GM12864 (cell line): ENCODE measurements at regions not wholly inside any gene's neighbourhood (a gene's known extent, or its start where the extent isn't known, plus 50 kb on each side); places are given as distances from the start of the nearest gene placed in this dataset.

ENCODE experiments used
- DNase-seq: peaks from one replicate; pipeline ENCODE4 v3.0.0-alpha.2; 2011; ENCODE audit warnings: low read depth
- H3K4me3 ChIP-seq: 2 replicates; pipeline ENCODE4 v1.5.1; 2011; ENCODE audit warnings: mild to moderate bottlenecking, low read depth, low read length, control low read depth
- TF ChIP-seq, protein P1 (sequence below): IDR thresholded peaks from 2 replicates; pipeline ENCODE4 v1.5.1; 2011; ENCODE audit warnings: low read depth, mild to moderate bottlenecking, moderate library complexity, low read length, control low read depth, inconsistent platforms; ENCODE audit errors: missing control alignments

GRCh38 chr9:30178610-30179009 lies 2205.8 kb upstream of the ACO1 start:
- no peak for DNase-seq
- TF ChIP-seq, protein P1, sequence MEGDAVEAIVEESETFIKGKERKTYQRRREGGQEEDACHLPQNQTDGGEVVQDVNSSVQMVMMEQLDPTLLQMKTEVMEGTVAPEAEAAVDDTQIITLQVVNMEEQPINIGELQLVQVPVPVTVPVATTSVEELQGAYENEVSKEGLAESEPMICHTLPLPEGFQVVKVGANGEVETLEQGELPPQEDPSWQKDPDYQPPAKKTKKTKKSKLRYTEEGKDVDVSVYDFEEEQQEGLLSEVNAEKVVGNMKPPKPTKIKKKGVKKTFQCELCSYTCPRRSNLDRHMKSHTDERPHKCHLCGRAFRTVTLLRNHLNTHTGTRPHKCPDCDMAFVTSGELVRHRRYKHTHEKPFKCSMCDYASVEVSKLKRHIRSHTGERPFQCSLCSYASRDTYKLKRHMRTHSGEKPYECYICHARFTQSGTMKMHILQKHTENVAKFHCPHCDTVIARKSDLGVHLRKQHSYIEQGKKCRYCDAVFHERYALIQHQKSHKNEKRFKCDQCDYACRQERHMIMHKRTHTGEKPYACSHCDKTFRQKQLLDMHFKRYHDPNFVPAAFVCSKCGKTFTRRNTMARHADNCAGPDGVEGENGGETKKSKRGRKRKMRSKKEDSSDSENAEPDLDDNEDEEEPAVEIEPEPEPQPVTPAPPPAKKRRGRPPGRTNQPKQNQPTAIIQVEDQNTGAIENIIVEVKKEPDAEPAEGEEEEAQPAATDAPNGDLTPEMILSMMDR: no peak
- H3K4me3 ChIP-seq: no peak overlapping the region

DNA sequence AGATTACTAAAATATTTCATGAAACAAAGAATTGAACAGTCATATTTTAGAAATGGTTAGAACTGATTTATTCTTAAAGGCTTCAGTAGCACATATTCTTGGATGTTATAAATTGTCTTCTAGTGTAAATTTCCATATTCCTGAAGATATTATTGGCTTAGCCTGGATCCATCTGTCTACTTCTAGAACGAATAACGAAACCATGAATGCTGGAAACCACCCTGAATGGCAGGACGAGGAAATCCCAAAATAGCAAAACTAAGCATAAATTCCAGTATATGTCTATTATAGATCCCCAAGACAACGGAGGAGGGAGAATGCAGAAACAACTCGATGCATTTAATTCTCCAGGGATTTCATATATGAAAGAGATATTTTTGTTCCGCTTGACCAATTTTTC lies 2191.0 kb upstream of the ACO1 start:
- DNase-seq: no peak
- TF ChIP-seq, protein P1: no peak
- no peak overlapping the region for H3K4me3 ChIP-seq

- H3K4me3 ChIP-seq: no peak overlapping the region
- TF ChIP-seq, protein P1: no peak
- DNase-seq: no peak
Measured at GRCh38 chr9:30196941-30197340, 2187.5 kb upstream of the ACO1 start.

- TF ChIP-seq, protein P1: no peak
- DNase-seq: no peak
- H3K4me3 ChIP-seq: no peak overlapping the region
Measured at GRCh38 chr9:30197453-30197852, 2187.0 kb upstream of the ACO1 start.

GRCh38 chr9:30197954-30198353 lies 2186.5 kb upstream of the ACO1 start:
- DNase-seq: no peak
- no peak overlapping the region for H3K4me3 ChIP-seq
- TF ChIP-seq, protein P1: no peak

DNA sequence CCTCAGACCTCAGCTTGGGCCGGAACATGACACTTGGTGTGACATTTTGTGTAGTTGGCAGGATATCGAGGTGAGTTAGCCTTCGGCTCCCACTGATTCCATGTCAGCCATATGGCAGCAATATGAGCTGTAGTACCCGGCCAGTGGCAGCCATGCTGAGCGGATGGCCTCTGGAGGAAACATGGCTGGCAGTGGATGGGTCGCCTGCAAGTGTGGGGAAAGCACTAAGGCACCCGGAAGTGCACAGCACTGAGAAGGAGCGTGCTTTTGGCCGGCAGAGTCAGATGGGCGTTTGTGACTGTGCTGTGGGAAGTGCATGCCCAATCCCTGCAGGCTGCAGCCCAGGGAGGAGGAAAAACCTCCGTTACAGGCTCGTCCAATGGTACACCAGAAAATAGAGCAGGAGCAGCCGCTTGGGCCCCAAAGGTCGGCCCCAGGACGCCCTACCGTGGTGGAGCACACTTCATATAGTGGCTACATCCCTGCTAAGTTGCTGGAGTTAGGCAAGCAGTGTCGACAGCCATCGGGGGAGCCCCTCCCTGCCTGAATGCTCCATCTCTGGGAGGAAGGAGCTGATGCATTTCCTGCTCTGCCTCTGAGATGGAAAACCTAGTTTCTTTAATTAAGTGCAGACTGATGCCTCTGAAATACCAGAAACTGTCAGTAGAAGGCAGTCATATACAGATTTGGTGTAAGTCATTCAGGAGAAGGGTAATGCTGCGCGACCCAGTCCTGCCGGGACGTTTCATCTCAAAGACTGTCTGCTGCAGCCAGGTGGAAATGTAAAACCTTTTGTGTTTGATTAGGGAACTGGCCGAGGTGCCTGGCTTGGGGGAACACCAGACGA lies 2185.8 kb upstream of the ACO1 start:
- TF ChIP-seq, protein P1: no peak
- no peak overlapping the region for H3K4me3 ChIP-seq
- DNase-seq: no peak

- H3K4me3 ChIP-seq: no peak overlapping the region
- no peak for DNase-seq
- TF ChIP-seq, protein P1: no peak
Measured at GRCh38 chr9:30201024-30201423, 2183.4 kb upstream of the ACO1 start.
